ENCODE measurements at regions not wholly inside any gene's neighbourhood (a gene's known extent, or its start where the extent isn't known, plus 50 kb on each side); places are given as distances from the start of the nearest gene placed in this dataset.
A peak's percentile ranks its signal among the peaks of the same experiment; 100 is the strongest.

DNA sequence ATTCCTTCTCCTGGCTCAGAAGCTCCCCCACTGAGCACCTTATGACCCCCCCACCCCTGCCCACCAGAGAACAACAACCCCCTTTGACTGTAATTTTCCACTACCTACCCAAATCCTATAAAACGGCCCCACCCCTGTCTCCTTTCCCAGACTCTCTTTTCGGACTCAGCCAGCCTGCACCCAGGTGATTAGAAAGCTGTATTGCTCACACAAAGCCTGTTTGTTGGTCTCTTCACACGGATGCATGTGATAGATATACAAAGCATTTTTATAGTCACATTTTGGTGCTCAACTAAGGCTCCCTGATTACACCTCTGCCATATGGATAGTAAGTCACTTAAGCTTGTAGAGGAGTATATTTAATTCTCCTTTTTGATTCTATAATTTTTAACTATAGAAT, 985.8 kb downstream of the REEP3 start:
- no peak for DNase-seq (ENCODE audit: low read depth)

DNA sequence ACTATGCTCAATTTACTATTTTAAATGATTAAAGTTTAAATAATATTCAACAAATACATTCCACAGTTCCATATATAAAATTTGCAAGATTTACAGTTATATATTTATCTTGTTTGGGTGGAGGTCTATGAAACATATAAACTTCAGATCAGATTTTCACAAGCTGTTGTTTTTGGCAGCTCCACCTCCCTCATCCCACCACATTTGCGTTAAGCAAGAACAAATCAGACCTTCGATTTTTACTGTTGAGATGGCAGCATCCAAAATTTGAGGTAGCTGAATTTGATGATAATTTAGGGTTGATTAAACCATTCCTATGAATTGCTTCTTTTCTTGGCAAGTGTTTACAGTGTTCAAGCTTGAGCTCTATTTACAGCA, 986.4 kb downstream of the REEP3 start:
- DNase-seq (ENCODE audit: low read depth) = no peak

- DNase-seq (ENCODE audit: low read depth) = no peak
These were observed 986.9 kb downstream of the REEP3 start for GRCh38 chr10:64508029-64508661.

GRCh38 chr10:64515970-64516699, 994.9 kb downstream of the REEP3 start:
- no peak for DNase-seq (ENCODE audit: low read depth)

DNA sequence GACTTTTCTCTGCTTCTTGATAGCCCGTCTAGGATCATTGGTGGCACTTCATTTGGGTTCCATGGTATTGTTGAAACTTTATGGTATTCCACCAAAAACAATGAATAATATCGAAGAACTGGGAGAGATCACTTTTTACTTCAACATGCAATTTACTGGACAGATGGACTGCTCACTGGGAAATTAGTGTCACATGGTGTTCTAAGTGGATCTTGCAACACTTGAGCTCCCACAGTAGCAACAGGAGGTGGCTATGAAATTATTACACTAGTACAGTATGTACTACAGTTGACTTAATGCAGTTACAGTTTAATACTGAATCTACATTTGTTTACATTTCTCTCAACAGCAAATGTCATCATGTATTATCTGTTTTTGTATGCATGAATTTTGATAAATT, 997.3 kb downstream of the REEP3 start:
- no peak for DNase-seq (ENCODE audit: low read depth)

- DNase-seq (ENCODE audit: low read depth) = no peak
These were observed 998.2 kb downstream of the REEP3 start for GRCh38 chr10:64519427-64519826.

GRCh38 chr10:64519831-64520230, 998.6 kb downstream of the REEP3 start:
- DNase-seq (ENCODE audit: low read depth) = no peak

DNA sequence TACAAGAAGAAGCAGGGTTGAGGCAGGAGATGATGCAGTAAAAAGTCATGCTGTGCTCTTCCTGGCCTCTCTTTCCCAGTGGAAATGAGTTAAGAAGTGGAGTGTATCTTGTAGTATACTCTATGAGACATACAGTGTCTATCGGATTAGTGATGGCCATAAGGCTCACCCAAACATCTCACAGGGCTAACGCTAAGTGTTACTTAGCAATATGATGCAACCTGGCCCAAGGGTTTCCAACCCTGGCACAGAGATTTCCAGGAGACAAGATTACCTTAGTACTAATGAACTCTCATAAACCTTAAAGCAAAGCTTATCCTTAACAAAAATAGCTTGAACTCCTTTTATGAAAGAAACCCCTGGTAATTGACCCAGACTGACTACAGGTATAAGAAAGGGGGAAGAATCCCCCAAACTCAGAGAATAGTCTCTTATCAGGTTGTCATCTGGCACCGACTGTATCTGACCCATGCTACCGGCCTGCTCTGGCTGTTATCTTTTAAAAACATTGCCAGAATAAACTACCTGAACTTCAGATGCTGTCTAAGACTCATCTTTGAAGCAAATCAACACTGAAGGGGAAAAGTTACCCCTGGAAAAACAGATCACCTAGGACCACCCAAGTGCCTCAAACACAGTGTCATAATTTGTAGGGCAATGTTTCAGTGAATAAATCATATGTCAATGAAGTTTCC, 1002.0 kb downstream of the REEP3 start:
- no peak for DNase-seq (ENCODE audit: low read depth)

DNA sequence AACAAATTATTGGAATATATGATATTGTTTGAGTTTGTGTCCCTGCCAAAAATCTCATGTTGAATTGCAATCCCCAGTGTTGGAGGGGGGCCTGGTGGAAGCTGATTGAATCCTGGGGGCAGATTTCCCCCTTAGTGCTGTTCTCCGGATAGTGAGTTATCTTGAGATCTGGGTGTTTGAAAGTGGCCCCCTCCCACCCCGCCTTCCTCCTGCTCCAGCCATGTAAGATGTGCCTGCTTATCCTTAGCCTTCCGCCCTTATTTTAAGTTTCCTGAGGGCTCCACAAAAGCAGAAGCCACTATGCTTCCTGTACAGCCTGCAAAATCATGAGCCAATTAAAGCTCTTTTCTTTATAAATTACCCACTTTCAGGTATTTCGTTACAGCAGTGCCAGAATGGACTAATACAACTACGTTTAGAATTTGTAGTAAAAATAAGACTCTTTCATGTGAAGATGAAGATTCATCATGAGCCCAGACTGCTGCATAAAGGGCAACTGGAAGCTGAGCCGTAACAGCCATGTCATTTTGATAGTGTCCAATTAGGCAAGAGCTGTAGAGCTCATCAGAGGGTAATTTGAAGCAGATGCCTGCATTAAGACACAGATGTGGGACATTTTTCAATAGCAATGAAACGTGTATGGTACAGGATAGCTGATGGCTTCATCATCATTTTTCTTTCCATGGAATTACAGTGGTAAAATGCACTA, 1007.2 kb downstream of the REEP3 start:
- no peak for DNase-seq (ENCODE audit: low read depth)

GRCh38 chr10:64529003-64529350, 1007.8 kb downstream of the REEP3 start:
- DNase-seq (ENCODE audit: low read depth) = no peak

GRCh38 chr10:64534616-64535015, 1013.4 kb downstream of the REEP3 start:
- DNase-seq (ENCODE audit: low read depth) = no peak

DNA sequence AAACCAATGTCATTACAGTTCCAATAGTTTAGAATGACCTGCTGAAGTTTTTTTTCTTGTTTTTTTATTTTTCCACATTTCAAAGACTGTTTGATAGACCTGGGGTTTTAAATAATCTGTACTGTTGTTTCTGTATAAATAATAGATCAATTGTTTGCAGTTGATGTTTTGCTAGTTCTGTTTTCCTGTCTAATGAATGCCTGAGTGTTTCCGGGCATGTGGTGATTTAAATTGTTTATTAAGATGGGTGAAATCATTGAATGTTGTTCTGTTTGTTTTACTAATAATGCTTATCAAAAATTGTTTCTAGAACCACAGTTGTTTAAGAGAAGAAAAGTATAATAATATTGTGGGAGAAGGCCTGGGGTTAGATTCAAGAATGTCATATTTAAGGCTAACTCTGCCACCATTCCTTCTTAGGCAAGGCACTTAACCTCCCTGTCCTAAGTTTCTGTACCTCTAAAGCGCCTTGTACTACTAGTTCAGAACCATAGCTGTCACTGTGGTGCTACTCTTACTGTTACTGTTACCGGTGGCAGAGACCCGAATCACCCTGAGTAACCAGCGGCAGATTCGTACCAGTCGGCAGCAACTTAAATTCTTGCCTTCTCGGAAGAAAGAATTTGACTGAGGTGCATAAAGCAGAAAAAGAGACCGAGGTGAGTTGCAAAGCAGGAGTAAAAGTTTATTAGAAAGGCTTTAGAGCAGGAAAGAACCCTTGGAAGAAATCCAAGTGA, 1014.1 kb downstream of the REEP3 start:
- DNase-seq (ENCODE audit: low read depth) = no peak

GRCh38 chr10:64537112-64537511, 1015.9 kb downstream of the REEP3 start:
- DNase-seq (ENCODE audit: low read depth) = no peak

- DNase-seq (ENCODE audit: low read depth) = peak; percentile 41
These were observed 1016.7 kb downstream of the REEP3 start for GRCh38 chr10:64537928-64538327.

GRCh38 chr10:64546073-64546472, 1024.9 kb downstream of the REEP3 start:
- DNase-seq (ENCODE audit: low read depth) = no peak

DNA sequence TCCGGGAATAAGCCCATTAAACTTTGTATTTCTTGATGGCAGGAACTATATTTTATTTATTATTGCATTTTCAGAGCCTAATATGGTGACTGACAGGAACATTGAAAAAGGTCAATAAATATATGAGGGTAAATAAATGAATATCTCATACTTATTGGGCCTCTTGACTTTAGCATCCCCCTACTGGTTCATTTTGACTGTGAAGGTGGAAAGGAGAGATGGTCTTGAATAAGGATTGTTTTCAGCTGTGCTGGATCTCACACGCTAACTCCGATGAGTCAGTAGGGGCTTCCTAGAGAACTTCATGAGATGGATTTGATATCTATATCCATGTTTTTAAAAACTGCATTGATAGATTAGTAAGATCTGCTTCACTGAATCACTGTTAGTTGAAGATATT, 1026.0 kb downstream of the REEP3 start:
- DNase-seq (ENCODE audit: low read depth) = no peak

GRCh38 chr10:64555666-64556065, 1034.5 kb downstream of the REEP3 start:
- DNase-seq (ENCODE audit: low read depth) = no peak

DNA sequence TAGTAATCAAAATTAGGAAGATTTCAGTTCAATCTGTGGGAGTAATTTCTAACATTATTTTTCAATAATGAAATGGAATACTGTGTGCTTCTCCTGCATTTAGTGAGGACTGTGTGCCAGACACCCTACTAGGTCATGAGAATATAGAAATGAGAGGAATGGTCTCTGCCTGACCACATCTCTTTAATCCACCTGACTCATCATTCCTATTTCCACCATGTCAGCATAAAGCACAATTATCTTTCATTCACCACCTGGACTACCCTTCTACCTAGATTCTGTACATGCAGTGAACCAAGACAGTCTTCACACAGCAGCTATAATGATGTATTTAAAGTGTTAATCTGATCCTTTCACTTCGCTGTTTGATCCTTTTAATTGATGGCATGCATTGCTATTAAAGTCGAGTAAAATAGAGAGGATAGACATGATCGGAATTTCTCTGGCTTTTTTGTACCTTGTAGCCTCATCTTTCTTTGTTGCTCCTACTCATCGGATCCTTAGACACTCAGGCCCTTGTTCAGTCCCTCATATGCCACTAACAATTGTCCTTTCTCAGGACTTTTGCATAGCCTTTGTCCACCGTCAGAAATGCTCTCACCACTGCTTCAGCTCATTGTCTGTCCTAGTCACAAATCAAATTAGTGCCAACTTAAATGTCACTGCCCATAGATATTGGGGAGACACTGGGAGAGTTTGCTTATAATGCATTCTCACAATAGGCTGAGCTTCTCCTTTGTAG, 1037.1 kb downstream of the REEP3 start:
- DNase-seq (ENCODE audit: low read depth) = no peak

- no peak for DNase-seq (ENCODE audit: low read depth)
These were observed 1049.9 kb downstream of the REEP3 start for GRCh38 chr10:64571056-64571455.

DNA sequence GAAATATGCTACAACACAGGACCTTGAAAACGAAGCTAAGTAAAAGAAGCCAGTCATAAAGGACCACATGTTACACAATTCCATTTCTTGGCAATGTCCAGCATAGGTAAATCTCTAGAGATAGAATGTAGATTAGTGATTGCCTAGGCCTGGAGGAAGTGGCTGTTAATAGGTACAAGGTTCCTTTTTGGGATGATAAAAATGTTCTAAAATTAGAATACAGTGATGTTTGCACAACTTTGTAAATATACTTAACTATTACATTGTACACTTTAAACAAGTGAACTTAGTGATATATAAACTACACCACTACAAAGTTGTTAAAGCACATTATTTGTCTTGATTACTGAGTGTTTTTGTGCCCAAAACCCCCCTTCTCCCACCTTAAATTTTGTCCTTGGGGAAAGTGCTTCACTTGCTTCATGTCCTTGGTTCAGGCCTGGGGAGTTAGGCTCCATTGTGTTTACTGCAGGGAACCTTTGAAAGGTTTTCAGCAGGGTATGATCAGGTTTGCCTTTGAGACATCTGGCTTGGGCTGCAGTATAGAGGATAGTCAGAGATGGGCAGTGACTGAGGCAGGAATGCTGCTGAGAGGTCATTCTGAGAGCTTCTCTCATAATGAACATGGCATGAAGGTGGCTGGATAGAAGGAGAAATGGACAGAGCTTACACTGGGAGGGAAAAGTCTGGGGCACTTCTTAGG, 1052.6 kb downstream of the REEP3 start:
- DNase-seq (ENCODE audit: low read depth) = no peak

DNA sequence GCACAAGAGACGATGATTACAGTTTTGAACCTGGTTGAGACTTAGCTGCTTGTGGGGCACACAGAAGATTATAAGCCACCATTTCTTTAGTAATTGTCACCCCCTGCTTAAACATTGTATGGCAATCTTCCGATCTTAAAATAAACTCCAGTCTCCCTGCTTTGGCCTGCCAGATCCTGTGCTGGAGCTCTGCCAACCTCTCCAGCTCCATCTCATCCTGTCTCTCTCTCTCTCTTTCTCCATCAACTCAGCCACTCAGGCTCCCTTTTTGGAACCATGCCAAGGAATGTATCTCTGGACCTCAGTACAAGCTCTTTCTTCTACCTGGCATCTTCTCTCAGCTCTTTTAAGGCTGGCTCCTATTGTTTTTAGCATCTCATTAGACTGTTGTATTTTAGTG, 1053.2 kb downstream of the REEP3 start:
- DNase-seq (ENCODE audit: low read depth) = no peak

Measured in RPMI7951 (cell line).